AG10803 (cell line): ENCODE measurements at regions not wholly inside any gene's neighbourhood (a gene's known extent, or its start where the extent isn't known, plus 50 kb on each side); places are given as distances from the start of the nearest gene placed in this dataset.

ENCODE experiments used
- DNase-seq: peaks from one replicate; pipeline ENCODE4 v3.0.0; 2010; ENCODE audit warnings: low read depth
- H3K4me3 ChIP-seq: 2 replicates; pipeline ENCODE4 v1.5.1; 2011; ENCODE audit warnings: mild to moderate bottlenecking, low read length, control low read depth
- CTCF ChIP-seq: conservative IDR thresholded peaks from 2 replicates; pipeline ENCODE4 v1.5.1; 2011; ENCODE audit warnings: mild to moderate bottlenecking, low read length, control low read depth, inconsistent platforms

GRCh38 chr4:60879135-60879701 lies 320.9 kb upstream of the ADGRL3 start:
- TF ChIP-seq CTCF = no peak
- no peak overlapping the region for H3K4me3 ChIP-seq
- no peak for DNase-seq

GRCh38 chr4:60884587-60884986 lies 315.5 kb upstream of the ADGRL3 start:
- peak; percentile 4 for DNase-seq
- TF ChIP-seq CTCF = no peak
- H3K4me3 ChIP-seq = no peak overlapping the region

GRCh38 chr4:60885011-60885410 lies 315.1 kb upstream of the ADGRL3 start:
- no peak for TF ChIP-seq CTCF
- H3K4me3 ChIP-seq = no peak overlapping the region
- no peak for DNase-seq

- no peak for TF ChIP-seq CTCF
- no peak for DNase-seq
- no peak overlapping the region for H3K4me3 ChIP-seq
Observed at GRCh38 chr4:60890743-60891142, 309.4 kb upstream of the ADGRL3 start.

GRCh38 chr4:60891947-60892346 lies 308.2 kb upstream of the ADGRL3 start:
- no peak for TF ChIP-seq CTCF
- H3K4me3 ChIP-seq = no peak overlapping the region
- DNase-seq = no peak

- no peak for TF ChIP-seq CTCF
- no peak overlapping the region for H3K4me3 ChIP-seq
- no peak for DNase-seq
Observed at GRCh38 chr4:60897415-60897814, 302.7 kb upstream of the ADGRL3 start.

- no peak overlapping the region for H3K4me3 ChIP-seq
- no peak for DNase-seq
- TF ChIP-seq CTCF = no peak
Observed at GRCh38 chr4:60905162-60905561, 295.0 kb upstream of the ADGRL3 start.
